ENCODE measurements at regions not wholly inside any gene's neighbourhood (a gene's known extent, or its start where the extent isn't known, plus 50 kb on each side); places are given as distances from the start of the nearest gene placed in this dataset.

GRCh38 chr10:8227246-8227645 lies 172.8 kb downstream of the GATA3 start:
- Histone ChIP-seq H3K27ac (ENCODE audit: low read depth, low read length) (no peak overlapping the region), H3K27me3 (ENCODE audit: insufficient read depth, low read length) (peaks cover 2% of the 10 kb centered on the region), H2AFZ (ENCODE audit: low read depth, low read length) (no peak overlapping the region), H3K9me3 (ENCODE audit: insufficient read depth, low read depth, low read length) (no peaks in the 10 kb centered on the region), H3K79me2 (ENCODE audit: insufficient read depth, low read length) (no peaks in the 10 kb centered on the region), H3K36me3 (ENCODE audit: insufficient read depth, low read length) (no peaks in the 10 kb centered on the region), H3K9ac (ENCODE audit: low read length) (no peak overlapping the region), H3K4me1 (ENCODE audit: insufficient read depth, low read length) (no peaks in the 10 kb centered on the region), H3K4me3 (ENCODE audit: insufficient read depth, low read depth, low read length) (no peak overlapping the region), H4K20me1 (ENCODE audit: insufficient read depth, low read length) (no peaks in the 10 kb centered on the region), H3K4me2 (ENCODE audit: low read length) (no peak overlapping the region)
- Mint-ChIP-seq H3K27ac (ENCODE audit: unreplicated experiment) (no peak overlapping the region), H3K9me3 (ENCODE audit: unreplicated experiment) (no peaks in the 10 kb centered on the region), H3K27me3 (ENCODE audit: low read depth, unreplicated experiment) (peaks cover 24% of the 10 kb centered on the region), H3K4me3 (ENCODE audit: unreplicated experiment) (no peak overlapping the region), H3K36me3 (ENCODE audit: low read depth, unreplicated experiment) (no peaks in the 10 kb centered on the region), H3K4me1 (ENCODE audit: low read depth, unreplicated experiment) (no peaks in the 10 kb centered on the region)
- no peak for DNase-seq (ENCODE audit: low read depth)
- no peak for FAIRE-seq
- TF ChIP-seq, protein P1, sequence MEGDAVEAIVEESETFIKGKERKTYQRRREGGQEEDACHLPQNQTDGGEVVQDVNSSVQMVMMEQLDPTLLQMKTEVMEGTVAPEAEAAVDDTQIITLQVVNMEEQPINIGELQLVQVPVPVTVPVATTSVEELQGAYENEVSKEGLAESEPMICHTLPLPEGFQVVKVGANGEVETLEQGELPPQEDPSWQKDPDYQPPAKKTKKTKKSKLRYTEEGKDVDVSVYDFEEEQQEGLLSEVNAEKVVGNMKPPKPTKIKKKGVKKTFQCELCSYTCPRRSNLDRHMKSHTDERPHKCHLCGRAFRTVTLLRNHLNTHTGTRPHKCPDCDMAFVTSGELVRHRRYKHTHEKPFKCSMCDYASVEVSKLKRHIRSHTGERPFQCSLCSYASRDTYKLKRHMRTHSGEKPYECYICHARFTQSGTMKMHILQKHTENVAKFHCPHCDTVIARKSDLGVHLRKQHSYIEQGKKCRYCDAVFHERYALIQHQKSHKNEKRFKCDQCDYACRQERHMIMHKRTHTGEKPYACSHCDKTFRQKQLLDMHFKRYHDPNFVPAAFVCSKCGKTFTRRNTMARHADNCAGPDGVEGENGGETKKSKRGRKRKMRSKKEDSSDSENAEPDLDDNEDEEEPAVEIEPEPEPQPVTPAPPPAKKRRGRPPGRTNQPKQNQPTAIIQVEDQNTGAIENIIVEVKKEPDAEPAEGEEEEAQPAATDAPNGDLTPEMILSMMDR (IDR thresholded peaks at IDR 0.05; ENCODE audit: insufficient read depth, low read depth, low read length) = no peak
- no peak for TF ChIP-seq EZH2 (IDR thresholded peaks at IDR 0.05; ENCODE audit: insufficient read depth, low read length)

- Histone ChIP-seq H3K4me3 (ENCODE audit: insufficient read depth, low read depth, low read length) (no peak overlapping the region), H3K9me3 (ENCODE audit: insufficient read depth, low read depth, low read length) (no peaks in the 10 kb centered on the region), H2AFZ (ENCODE audit: low read depth, low read length) (no peak overlapping the region), H3K79me2 (ENCODE audit: insufficient read depth, low read length) (no peaks in the 10 kb centered on the region), H3K27ac (ENCODE audit: low read depth, low read length) (no peak overlapping the region), H3K36me3 (ENCODE audit: insufficient read depth, low read length) (no peaks in the 10 kb centered on the region), H3K27me3 (ENCODE audit: insufficient read depth, low read length) (peaks cover 2% of the 10 kb centered on the region), H3K4me1 (ENCODE audit: insufficient read depth, low read length) (no peaks in the 10 kb centered on the region), H3K4me2 (ENCODE audit: low read length) (no peak overlapping the region), H4K20me1 (ENCODE audit: insufficient read depth, low read length) (no peaks in the 10 kb centered on the region), H3K9ac (ENCODE audit: low read length) (no peak overlapping the region)
- Mint-ChIP-seq H3K27ac (ENCODE audit: unreplicated experiment) (no peak overlapping the region), H3K27me3 (ENCODE audit: low read depth, unreplicated experiment) (peaks cover 27% of the 10 kb centered on the region), H3K4me3 (ENCODE audit: unreplicated experiment) (no peak overlapping the region), H3K36me3 (ENCODE audit: low read depth, unreplicated experiment) (no peaks in the 10 kb centered on the region), H3K4me1 (ENCODE audit: low read depth, unreplicated experiment) (no peaks in the 10 kb centered on the region), H3K9me3 (ENCODE audit: unreplicated experiment) (no peaks in the 10 kb centered on the region)
- no peak for TF ChIP-seq EZH2 (IDR thresholded peaks at IDR 0.05; ENCODE audit: insufficient read depth, low read length)
- TF ChIP-seq, protein P1 (IDR thresholded peaks at IDR 0.05; ENCODE audit: insufficient read depth, low read depth, low read length) = no peak
- FAIRE-seq (no peak), DNase-seq (ENCODE audit: low read depth) (no peak)
These were observed 174.7 kb downstream of the GATA3 start for GRCh38 chr10:8229153-8229552.

GRCh38 chr10:8230902-8231301 lies 176.4 kb downstream of the GATA3 start:
- no peak overlapping the region for H3K27ac Mint-ChIP-seq (ENCODE audit: unreplicated experiment)
- peaks cover 17% of the 10 kb centered on the region for H3K27me3 Mint-ChIP-seq (ENCODE audit: low read depth, unreplicated experiment)
- no peaks in the 10 kb centered on the region for H3K36me3 Mint-ChIP-seq (ENCODE audit: low read depth, unreplicated experiment)
- Histone ChIP-seq H3K36me3 (ENCODE audit: insufficient read depth, low read length) (no peaks in the 10 kb centered on the region), H3K9ac (ENCODE audit: low read length) (no peak overlapping the region), H3K9me3 (ENCODE audit: insufficient read depth, low read depth, low read length) (no peaks in the 10 kb centered on the region), H3K27ac (ENCODE audit: low read depth, low read length) (no peak overlapping the region), H4K20me1 (ENCODE audit: insufficient read depth, low read length) (no peaks in the 10 kb centered on the region), H3K4me3 (ENCODE audit: insufficient read depth, low read depth, low read length) (no peak overlapping the region), H3K4me2 (ENCODE audit: low read length) (no peak overlapping the region), H3K4me1 (ENCODE audit: insufficient read depth, low read length) (no peaks in the 10 kb centered on the region), H3K79me2 (ENCODE audit: insufficient read depth, low read length) (no peaks in the 10 kb centered on the region), H3K27me3 (ENCODE audit: insufficient read depth, low read length) (peaks cover 2% of the 10 kb centered on the region), H2AFZ (ENCODE audit: low read depth, low read length) (no peak overlapping the region)
- DNase-seq (ENCODE audit: low read depth) = no peak
- no peaks in the 10 kb centered on the region for H3K4me1 Mint-ChIP-seq (ENCODE audit: low read depth, unreplicated experiment)
- no peak overlapping the region for H3K4me3 Mint-ChIP-seq (ENCODE audit: unreplicated experiment)
- H3K9me3 Mint-ChIP-seq (ENCODE audit: unreplicated experiment) = no peaks in the 10 kb centered on the region
- TF ChIP-seq, protein P1 (IDR thresholded peaks at IDR 0.05; ENCODE audit: insufficient read depth, low read depth, low read length) = no peak
- TF ChIP-seq EZH2 (IDR thresholded peaks at IDR 0.05; ENCODE audit: insufficient read depth, low read length) = no peak
- no peak for FAIRE-seq
